HCT116 (cell line): ENCODE measurements at regions not wholly inside any gene's neighbourhood (a gene's known extent, or its start where the extent isn't known, plus 50 kb on each side); places are given as distances from the start of the nearest gene placed in this dataset.

ENCODE experiments used
- ATAC-seq: fragments of 200-7000 bp; cut with Tn5 transposase; 2 replicates; pipeline ENCODE4 v1.9.1; 2020; ENCODE audit warnings: mild to moderate bottlenecking, moderate library complexity
- BruUV-seq: library from RNA; stranded (reverse); fragments of 400-500 nt; replicated peaks from 2 replicates; lab custom pipeline; 2021; lab: Mats Ljungman, UMichigan
- CTCF ChIA-PET: fragments of 300-600 bp; sonication (Branson Sonifier 250); formaldehyde crosslinking; loops from one replicate; lab custom pipeline; 2021; ENCODE audit warnings: antibody characterized with exemption; lab: Charles Lee
- POLR2A ChIA-PET: fragments of 300-600, 350-600 bp; sonication (Branson Sonifier 250); formaldehyde crosslinking; loops from one replicate; lab custom pipeline; 2021; ENCODE audit warnings: antibody characterized with exemption; lab: Charles Lee
- RAD21 ChIA-PET, 2 experiments: fragments of 300-600 bp; sonication (Branson Sonifier 250); formaldehyde crosslinking; loops; one replicate each; lab custom pipeline; 2023; ENCODE audit warnings: low total read pairs in 2 of 2; ENCODE audit not compliant: uncharacterized antibody in 2 of 2, unreplicated experiment in 2 of 2, low non-redundant PET in 1 of 2; lab: Charles Lee
- DNase-seq: peaks from one replicate; pipeline ENCODE4 v3.0.0-alpha.2; 2010; ENCODE audit warnings: low read depth, low spot score
- H2AFZ ChIP-seq: fragments of 200-600 bp; shearing (Covaris generic), sonication (generic); 2 replicates; pipeline ENCODE4 v1.6.1; 2017; ENCODE audit warnings: low read depth, mixed run types, mixed read lengths, antibody characterized with exemption, low read length; ENCODE audit not compliant: poor library complexity, severe bottlenecking
- H3K27ac ChIP-seq: 2 replicates; pipeline ENCODE4 v1.5.1; 2012; ENCODE audit warnings: low read depth, low read length
- H3K27me3 ChIP-seq: fragments of 200-600 bp; sonication (generic); 2 replicates; pipeline ENCODE4 v1.6.1; 2016; ENCODE audit warnings: mixed run types, low read length, mixed read lengths; ENCODE audit not compliant: insufficient read depth
- H3K36me3 ChIP-seq, 2 experiments: fragments of 200-500 bp in 1 of 2; fragments of 200-600 bp in 1 of 2; sonication (Bioruptor generic) in 1 of 2; sonication (generic) in 1 of 2; 2 replicates each; pipeline versions ENCODE4 v1.5.1 to v1.6.1; 2014 to 2016; ENCODE audit warnings: low read length in 2 of 2, inconsistent platforms in 1 of 2, mixed read lengths in 1 of 2, mixed run types in 1 of 2; ENCODE audit not compliant: insufficient read depth in 2 of 2, control insufficient read depth in 1 of 2
- H3K4me1 ChIP-seq, 2 experiments: fragments of 200-600 bp in 1 of 2; sonication (generic) in 1 of 2; 2 replicates each; pipeline versions ENCODE4 v1.5.1 to v1.6.1; 2012 to 2017; ENCODE audit warnings: low read length in 2 of 2, inconsistent platforms in 1 of 2, mild to moderate bottlenecking in 1 of 2, mixed read lengths in 1 of 2, mixed run types in 1 of 2, moderate library complexity in 1 of 2; ENCODE audit not compliant: insufficient read depth in 2 of 2, control insufficient read depth in 1 of 2
- H3K4me2 ChIP-seq: fragments of 200-600 bp; sonication (generic); 2 replicates; pipeline ENCODE4 v1.6.1; 2017; ENCODE audit warnings: mixed run types, low read length, mixed read lengths
- H3K4me3 ChIP-seq, 2 experiments: fragments of 200-600 bp in 1 of 2; sonication (generic) in 1 of 2; replicated peaks in 1 of 2; 2 replicates each; pipeline ENCODE4 v1.5.1; 2011 to 2016; ENCODE audit warnings: low read length in 2 of 2, control low read depth in 1 of 2, low read depth in 1 of 2, mild to moderate bottlenecking in 1 of 2, mixed read lengths in 1 of 2, mixed run types in 1 of 2
- H3K79me2 ChIP-seq: fragments of 200-600 bp; sonication (generic); 2 replicates; pipeline ENCODE4 v1.6.1; 2017; ENCODE audit warnings: mild to moderate bottlenecking, mixed run types, low read length, moderate library complexity, mixed read lengths; ENCODE audit not compliant: insufficient read depth
- H3K9ac ChIP-seq: fragments of 200-600 bp; sonication (generic); 2 replicates; pipeline ENCODE4 v1.6.1; 2016; ENCODE audit warnings: low read length, mixed read lengths
- H3K9me2 ChIP-seq: fragments of 200-600 bp; sonication (generic), shearing (Covaris generic); 2 replicates; pipeline ENCODE4 v1.6.1; 2017; ENCODE audit warnings: mixed run types, mild to moderate bottlenecking, moderate library complexity; ENCODE audit not compliant: insufficient read depth
- H3K9me3 ChIP-seq, 2 experiments: fragments of 200-500 bp in 1 of 2; fragments of 200-600 bp in 1 of 2; sonication (Bioruptor generic) in 1 of 2; sonication (generic) in 1 of 2; 2 replicates each; pipeline ENCODE4 v1.6.1; 2014 to 2017; ENCODE audit warnings: low read length in 2 of 2, mixed read lengths in 2 of 2, inconsistent platforms in 1 of 2, low read depth in 1 of 2, mild to moderate bottlenecking in 1 of 2, mixed run types in 1 of 2, moderate library complexity in 1 of 2; ENCODE audit not compliant: control insufficient read depth in 1 of 2, insufficient read depth in 1 of 2
- H4K20me1 ChIP-seq: fragments of 200-600 bp; sonication (generic), shearing (Covaris generic); 2 replicates; pipeline ENCODE4 v1.6.1; 2017; ENCODE audit warnings: mixed run types, mild to moderate bottlenecking, moderate library complexity; ENCODE audit not compliant: insufficient read depth
- JUND ChIP-seq: IDR thresholded peaks from 2 replicates; pipeline ENCODE4 v1.6.1; 2012
- POLR2A ChIP-seq: IDR thresholded peaks from 2 replicates; pipeline ENCODE4 v1.7.0; 2011; ENCODE audit warnings: borderline replicate concordance; ENCODE audit not compliant: insufficient read depth, insufficient read length; ENCODE audit errors: extremely low read depth
- POLR2AphosphoS5 ChIP-seq: IDR thresholded peaks from 2 replicates; pipeline ENCODE4 v1.6.1; 2011; ENCODE audit warnings: mild to moderate bottlenecking, low read depth, low read length, moderate library complexity
- SIN3A ChIP-seq: IDR thresholded peaks from 2 replicates; pipeline ENCODE4 v1.6.1; 2012; ENCODE audit warnings: low read depth
- SP1 ChIP-seq: IDR thresholded peaks from 2 replicates; pipeline ENCODE4 v1.6.1; 2012; ENCODE audit warnings: low read depth
- ZFX ChIP-seq: fragments of 450-650 bp; IDR thresholded peaks from 2 replicates; pipeline ENCODE4 v1.6.1; 2017
- intact Hi-C: fragments of 100-400 bp; cut with micrococcal nuclease; formaldehyde crosslinking; loops from 2 replicates; pipeline ENCODE4 v1.10.0; 2022
- TF ChIP-seq, protein P1 (sequence below): IDR thresholded peaks from 2 replicates; pipeline ENCODE4 v1.6.1; 2012; ENCODE audit warnings: low read depth
- TF ChIP-seq, protein P2 (sequence below), 3 experiments: fragments of 200-600 bp in 1 of 3; sonication (generic) in 1 of 3; IDR thresholded peaks in 2 of 3; conservative IDR thresholded peaks in 1 of 3; 2 replicates each; pipeline ENCODE4 v1.5.1; 2012 to 2017; ENCODE audit warnings: low read depth in 2 of 3, low read length in 2 of 3, antibody characterized with exemption in 1 of 3, borderline replicate concordance in 1 of 3, control low read depth in 1 of 3, mild to moderate bottlenecking in 1 of 3, mixed read lengths in 1 of 3, mixed run types in 1 of 3, moderate library complexity in 1 of 3; ENCODE audit not compliant: insufficient read depth in 1 of 3
- TF ChIP-seq, protein P3 (sequence below): IDR thresholded peaks from 2 replicates; pipeline ENCODE4 v1.6.1; 2012

DNA sequence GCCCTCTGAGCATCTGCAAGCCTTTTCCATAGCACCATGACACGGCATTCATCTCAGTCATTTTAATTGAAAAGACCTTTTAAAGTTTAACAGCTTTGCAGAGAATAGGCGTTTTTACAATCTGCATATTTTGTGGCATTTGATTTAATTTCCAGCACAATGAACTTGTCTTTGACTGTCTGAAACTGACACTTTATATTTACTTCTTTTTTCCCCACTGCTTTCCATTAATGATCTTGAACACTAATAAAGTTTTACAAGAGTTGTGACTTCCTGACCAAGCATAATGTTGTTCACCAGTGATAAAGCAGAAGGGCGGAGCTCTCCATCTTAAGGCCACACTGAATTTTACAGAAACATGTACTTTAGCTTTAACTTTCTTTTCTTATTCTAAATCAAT, 548.7 kb downstream of the FAM181B start:
- Histone ChIP-seq H3K9ac (no peak overlapping the region), H3K9me3 (peaks cover 0 to 4% of the 10 kb centered on the region in 2 experiments; a peak in 2 of 4 replicates), H3K4me3 (no peak overlapping the region), H3K9me2 (no peaks in the 10 kb centered on the region), H3K27ac (no peak overlapping the region), H2AFZ (no peak overlapping the region), H3K79me2 (no peaks in the 10 kb centered on the region), H3K4me1 (no peaks in the 10 kb centered on the region), H3K27me3 (no peaks in the 10 kb centered on the region), H3K36me3 (no peaks in the 10 kb centered on the region), H3K4me2 (no peak overlapping the region), H4K20me1 (no peaks in the 10 kb centered on the region)
- intact Hi-C loops = no loop called here
- ChIA-PET CTCF (no interaction called here), RAD21 (no interaction called here), POLR2A (no interaction called here)
- no TSS peak for BruUV-seq
- ATAC-seq = no peak
- DNase-seq = no peak
- TF ChIP-seq POLR2A (no peak), JUND (no peak), ZFX (no peak), SIN3A (no peak), POLR2AphosphoS5 (no peak), SP1 (no peak)
- TF ChIP-seq, protein P1, sequence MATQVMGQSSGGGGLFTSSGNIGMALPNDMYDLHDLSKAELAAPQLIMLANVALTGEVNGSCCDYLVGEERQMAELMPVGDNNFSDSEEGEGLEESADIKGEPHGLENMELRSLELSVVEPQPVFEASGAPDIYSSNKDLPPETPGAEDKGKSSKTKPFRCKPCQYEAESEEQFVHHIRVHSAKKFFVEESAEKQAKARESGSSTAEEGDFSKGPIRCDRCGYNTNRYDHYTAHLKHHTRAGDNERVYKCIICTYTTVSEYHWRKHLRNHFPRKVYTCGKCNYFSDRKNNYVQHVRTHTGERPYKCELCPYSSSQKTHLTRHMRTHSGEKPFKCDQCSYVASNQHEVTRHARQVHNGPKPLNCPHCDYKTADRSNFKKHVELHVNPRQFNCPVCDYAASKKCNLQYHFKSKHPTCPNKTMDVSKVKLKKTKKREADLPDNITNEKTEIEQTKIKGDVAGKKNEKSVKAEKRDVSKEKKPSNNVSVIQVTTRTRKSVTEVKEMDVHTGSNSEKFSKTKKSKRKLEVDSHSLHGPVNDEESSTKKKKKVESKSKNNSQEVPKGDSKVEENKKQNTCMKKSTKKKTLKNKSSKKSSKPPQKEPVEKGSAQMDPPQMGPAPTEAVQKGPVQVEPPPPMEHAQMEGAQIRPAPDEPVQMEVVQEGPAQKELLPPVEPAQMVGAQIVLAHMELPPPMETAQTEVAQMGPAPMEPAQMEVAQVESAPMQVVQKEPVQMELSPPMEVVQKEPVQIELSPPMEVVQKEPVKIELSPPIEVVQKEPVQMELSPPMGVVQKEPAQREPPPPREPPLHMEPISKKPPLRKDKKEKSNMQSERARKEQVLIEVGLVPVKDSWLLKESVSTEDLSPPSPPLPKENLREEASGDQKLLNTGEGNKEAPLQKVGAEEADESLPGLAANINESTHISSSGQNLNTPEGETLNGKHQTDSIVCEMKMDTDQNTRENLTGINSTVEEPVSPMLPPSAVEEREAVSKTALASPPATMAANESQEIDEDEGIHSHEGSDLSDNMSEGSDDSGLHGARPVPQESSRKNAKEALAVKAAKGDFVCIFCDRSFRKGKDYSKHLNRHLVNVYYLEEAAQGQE = no peak
- TF ChIP-seq, protein P2, sequence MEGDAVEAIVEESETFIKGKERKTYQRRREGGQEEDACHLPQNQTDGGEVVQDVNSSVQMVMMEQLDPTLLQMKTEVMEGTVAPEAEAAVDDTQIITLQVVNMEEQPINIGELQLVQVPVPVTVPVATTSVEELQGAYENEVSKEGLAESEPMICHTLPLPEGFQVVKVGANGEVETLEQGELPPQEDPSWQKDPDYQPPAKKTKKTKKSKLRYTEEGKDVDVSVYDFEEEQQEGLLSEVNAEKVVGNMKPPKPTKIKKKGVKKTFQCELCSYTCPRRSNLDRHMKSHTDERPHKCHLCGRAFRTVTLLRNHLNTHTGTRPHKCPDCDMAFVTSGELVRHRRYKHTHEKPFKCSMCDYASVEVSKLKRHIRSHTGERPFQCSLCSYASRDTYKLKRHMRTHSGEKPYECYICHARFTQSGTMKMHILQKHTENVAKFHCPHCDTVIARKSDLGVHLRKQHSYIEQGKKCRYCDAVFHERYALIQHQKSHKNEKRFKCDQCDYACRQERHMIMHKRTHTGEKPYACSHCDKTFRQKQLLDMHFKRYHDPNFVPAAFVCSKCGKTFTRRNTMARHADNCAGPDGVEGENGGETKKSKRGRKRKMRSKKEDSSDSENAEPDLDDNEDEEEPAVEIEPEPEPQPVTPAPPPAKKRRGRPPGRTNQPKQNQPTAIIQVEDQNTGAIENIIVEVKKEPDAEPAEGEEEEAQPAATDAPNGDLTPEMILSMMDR (IDR thresholded peaks at IDR 0.05 in 2 of 3, conservative IDR thresholded peaks at IDR 0.05 in 1 of 3; ENCODE audit: borderline replicate concordance in 1 of 3, insufficient read depth in 1 of 3, low read depth in 2 of 3, low read length in 2 of 3) = no peak
- TF ChIP-seq, protein P3, sequence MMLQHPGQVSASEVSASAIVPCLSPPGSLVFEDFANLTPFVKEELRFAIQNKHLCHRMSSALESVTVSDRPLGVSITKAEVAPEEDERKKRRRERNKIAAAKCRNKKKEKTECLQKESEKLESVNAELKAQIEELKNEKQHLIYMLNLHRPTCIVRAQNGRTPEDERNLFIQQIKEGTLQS = no peak
